ENCODE measurements at regions not wholly inside any gene's neighbourhood (a gene's known extent, or its start where the extent isn't known, plus 50 kb on each side); places are given as distances from the start of the nearest gene placed in this dataset.

GRCh38 chr16:80914379-80915078 is 92.2 kb downstream of the CMC2 start (continued):
- TF ChIP-seq, protein P1, sequence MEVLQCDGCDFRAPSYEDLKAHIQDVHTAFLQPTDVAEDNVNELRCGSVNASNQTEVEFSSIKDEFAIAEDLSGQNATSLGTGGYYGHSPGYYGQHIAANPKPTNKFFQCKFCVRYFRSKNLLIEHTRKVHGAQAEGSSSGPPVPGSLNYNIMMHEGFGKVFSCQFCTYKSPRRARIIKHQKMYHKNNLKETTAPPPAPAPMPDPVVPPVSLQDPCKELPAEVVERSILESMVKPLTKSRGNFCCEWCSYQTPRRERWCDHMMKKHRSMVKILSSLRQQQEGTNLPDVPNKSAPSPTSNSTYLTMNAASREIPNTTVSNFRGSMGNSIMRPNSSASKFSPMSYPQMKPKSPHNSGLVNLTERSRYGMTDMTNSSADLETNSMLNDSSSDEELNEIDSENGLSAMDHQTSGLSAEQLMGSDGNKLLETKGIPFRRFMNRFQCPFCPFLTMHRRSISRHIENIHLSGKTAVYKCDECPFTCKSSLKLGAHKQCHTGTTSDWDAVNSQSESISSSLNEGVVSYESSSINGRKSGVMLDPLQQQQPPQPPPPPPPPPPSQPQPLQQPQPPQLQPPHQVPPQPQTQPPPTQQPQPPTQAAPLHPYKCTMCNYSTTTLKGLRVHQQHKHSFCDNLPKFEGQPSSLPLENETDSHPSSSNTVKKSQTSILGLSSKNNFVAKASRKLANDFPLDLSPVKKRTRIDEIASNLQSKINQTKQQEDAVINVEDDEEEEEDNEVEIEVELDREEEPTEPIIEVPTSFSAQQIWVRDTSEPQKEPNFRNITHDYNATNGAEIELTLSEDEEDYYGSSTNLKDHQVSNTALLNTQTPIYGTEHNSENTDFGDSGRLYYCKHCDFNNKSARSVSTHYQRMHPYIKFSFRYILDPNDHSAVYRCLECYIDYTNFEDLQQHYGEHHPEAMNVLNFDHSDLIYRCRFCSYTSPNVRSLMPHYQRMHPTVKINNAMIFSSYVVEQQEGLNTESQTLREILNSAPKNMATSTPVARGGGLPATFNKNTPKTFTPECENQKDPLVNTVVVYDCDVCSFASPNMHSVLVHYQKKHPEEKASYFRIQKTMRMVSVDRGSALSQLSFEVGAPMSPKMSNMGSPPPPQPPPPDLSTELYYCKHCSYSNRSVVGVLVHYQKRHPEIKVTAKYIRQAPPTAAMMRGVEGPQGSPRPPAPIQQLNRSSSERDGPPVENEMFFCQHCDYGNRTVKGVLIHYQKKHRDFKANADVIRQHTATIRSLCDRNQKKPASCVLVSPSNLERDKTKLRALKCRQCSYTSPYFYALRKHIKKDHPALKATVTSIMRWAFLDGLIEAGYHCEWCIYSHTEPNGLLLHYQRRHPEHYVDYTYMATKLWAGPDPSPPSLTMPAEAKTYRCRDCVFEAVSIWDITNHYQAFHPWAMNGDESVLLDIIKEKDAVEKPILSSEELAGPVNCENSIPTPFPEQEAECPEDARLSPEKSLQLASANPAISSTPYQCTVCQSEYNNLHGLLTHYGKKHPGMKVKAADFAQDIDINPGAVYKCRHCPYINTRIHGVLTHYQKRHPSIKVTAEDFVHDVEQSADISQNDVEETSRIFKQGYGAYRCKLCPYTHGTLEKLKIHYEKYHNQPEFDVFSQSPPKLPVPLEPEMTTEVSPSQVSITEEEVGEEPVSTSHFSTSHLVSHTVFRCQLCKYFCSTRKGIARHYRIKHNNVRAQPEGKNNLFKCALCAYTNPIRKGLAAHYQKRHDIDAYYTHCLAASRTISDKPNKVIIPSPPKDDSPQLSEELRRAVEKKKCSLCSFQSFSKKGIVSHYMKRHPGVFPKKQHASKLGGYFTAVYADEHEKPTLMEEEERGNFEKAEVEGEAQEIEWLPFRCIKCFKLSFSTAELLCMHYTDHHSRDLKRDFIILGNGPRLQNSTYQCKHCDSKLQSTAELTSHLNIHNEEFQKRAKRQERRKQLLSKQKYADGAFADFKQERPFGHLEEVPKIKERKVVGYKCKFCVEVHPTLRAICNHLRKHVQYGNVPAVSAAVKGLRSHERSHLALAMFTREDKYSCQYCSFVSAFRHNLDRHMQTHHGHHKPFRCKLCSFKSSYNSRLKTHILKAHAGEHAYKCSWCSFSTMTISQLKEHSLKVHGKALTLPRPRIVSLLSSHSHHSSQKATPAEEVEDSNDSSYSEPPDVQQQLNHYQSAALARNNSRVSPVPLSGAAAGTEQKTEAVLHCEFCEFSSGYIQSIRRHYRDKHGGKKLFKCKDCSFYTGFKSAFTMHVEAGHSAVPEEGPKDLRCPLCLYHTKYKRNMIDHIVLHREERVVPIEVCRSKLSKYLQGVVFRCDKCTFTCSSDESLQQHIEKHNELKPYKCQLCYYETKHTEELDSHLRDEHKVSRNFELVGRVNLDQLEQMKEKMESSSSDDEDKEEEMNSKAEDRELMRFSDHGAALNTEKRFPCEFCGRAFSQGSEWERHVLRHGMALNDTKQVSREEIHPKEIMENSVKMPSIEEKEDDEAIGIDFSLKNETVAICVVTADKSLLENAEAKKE (CRISPR knock-in tag; IDR thresholded peaks at IDR 0.05): no peak
- TF ChIP-seq, protein P2, sequence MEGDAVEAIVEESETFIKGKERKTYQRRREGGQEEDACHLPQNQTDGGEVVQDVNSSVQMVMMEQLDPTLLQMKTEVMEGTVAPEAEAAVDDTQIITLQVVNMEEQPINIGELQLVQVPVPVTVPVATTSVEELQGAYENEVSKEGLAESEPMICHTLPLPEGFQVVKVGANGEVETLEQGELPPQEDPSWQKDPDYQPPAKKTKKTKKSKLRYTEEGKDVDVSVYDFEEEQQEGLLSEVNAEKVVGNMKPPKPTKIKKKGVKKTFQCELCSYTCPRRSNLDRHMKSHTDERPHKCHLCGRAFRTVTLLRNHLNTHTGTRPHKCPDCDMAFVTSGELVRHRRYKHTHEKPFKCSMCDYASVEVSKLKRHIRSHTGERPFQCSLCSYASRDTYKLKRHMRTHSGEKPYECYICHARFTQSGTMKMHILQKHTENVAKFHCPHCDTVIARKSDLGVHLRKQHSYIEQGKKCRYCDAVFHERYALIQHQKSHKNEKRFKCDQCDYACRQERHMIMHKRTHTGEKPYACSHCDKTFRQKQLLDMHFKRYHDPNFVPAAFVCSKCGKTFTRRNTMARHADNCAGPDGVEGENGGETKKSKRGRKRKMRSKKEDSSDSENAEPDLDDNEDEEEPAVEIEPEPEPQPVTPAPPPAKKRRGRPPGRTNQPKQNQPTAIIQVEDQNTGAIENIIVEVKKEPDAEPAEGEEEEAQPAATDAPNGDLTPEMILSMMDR (conservative IDR thresholded peaks at IDR 0.05; ENCODE audit: low read depth in 2 of 2): no peak
- no peak for TF ChIP-seq POLR2AphosphoS5 (IDR thresholded peaks at IDR 0.05; ENCODE audit: low read depth)

DNA sequence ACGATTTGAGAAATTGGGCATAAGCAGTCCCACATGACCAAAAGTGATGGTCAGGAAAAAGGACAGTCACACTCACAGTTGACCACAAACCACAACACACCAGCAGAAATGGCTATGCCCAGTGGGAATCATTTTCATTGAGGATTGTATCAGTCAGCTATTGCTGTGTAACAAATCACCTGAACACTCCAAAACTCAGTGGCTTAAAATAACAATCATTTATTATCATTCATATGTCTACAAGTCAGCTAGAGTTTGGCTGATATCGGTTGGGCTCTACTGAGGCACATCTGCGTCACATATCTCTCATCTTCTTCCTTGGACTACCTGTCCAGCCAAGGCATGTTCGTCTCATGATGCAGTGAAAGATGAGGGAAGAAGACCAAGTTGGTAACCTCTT is 93.3 kb downstream of the CMC2 start:
- no peaks in the 10 kb centered on the region for H3K36me3 ChIP-seq (ENCODE audit: insufficient read depth)
- no peak overlapping the region for H3K4me2 ChIP-seq
- no peak overlapping the region for H3K27ac ChIP-seq (ENCODE audit: low read depth)
- peaks cover 11% of the 10 kb centered on the region; the same call in 1 of the 2 replicates for H3K4me1 ChIP-seq (ENCODE audit: insufficient read depth)
- H3K9me2 ChIP-seq (ENCODE audit: insufficient read depth): 0 out of 2 replicates have a peak, but pooled peaks cover 10% of the 10 kb centered on the region
- Mint-ChIP-seq H3K9me3 (peaks cover 5% of the 10 kb centered on the region; the same call in 2 of the 3 replicates), H3K4me3 (no peak overlapping the region), H3K4me1 (peaks cover 10% of the 10 kb centered on the region), H3K27ac (no peak overlapping the region), H3K36me3 (ENCODE audit: low read depth) (no peaks in the 10 kb centered on the region), H3K27me3 (ENCODE audit: insufficient read depth, low read depth, poor library complexity) (peaks cover 4% of the 10 kb centered on the region)
- no peak for TF ChIP-seq ZNF114 (CRISPR knock-in tag; IDR thresholded peaks at IDR 0.05)
- TF ChIP-seq EZH2 (IDR thresholded peaks at IDR 0.05; ENCODE audit: low read depth, unreplicated experiment): no peak
- TF ChIP-seq REST (IDR thresholded peaks at IDR 0.05; ENCODE audit: unreplicated experiment): no peak
- TF ChIP-seq EZH2phosphoT487 (IDR thresholded peaks at IDR 0.05; ENCODE audit: unreplicated experiment): no peak
- no peak for TF ChIP-seq STAT1 (IDR thresholded peaks at IDR 0.05; ENCODE audit: unreplicated experiment)
- H3K27me3 ChIP-seq (ENCODE audit: insufficient read depth): no peaks in the 10 kb centered on the region
- H3K4me3 ChIP-seq: no peak overlapping the region
- no peaks in the 10 kb centered on the region for H3K79me2 ChIP-seq (replicated peaks; ENCODE audit: insufficient read depth)
- no peak for DNase-seq (ENCODE audit: low spot score)
- no peaks in the 10 kb centered on the region for H4K20me1 ChIP-seq (replicated peaks; ENCODE audit: insufficient read depth)
- no peaks in the 10 kb centered on the region for H3F3A ChIP-seq (replicated peaks; ENCODE audit: low read depth)
- H2AFZ ChIP-seq: no peak overlapping the region
- no peak for ATAC-seq

Data from GM23338 (cell line).